ENCODE measurements at regions not wholly inside any gene's neighbourhood (a gene's known extent, or its start where the extent isn't known, plus 50 kb on each side); places are given as distances from the start of the nearest gene placed in this dataset.

GRCh38 chr4:148782284-148782683 is 340.1 kb upstream of the NR3C2 start:
- H3K4me2 ChIP-seq (ENCODE audit: unreplicated experiment), result no peak overlapping the region
- no peaks in the 10 kb centered on the region for H3F3A ChIP-seq (ENCODE audit: insufficient read depth)
- no peaks in the 10 kb centered on the region for H3K9me3 ChIP-seq (ENCODE audit: low read depth)
- no peak overlapping the region for H3K9ac ChIP-seq
- no peak overlapping the region for H3K27ac ChIP-seq
- H4K20me1 ChIP-seq (ENCODE audit: insufficient read depth), result no peaks in the 10 kb centered on the region
- H3K27me3 ChIP-seq (replicated peaks; ENCODE audit: insufficient read depth), result no peaks in the 10 kb centered on the region
- H3K36me3 ChIP-seq (ENCODE audit: low read depth), result no peaks in the 10 kb centered on the region
- TF ChIP-seq EZH2 (IDR thresholded peaks at IDR 0.05; ENCODE audit: insufficient read depth, poor library complexity, severe bottlenecking) (no peak), EZH2phosphoT487 (IDR thresholded peaks at IDR 0.05; ENCODE audit: insufficient read depth, low read depth) (no peak)
- H3K4me1 ChIP-seq (ENCODE audit: insufficient read depth), result no peaks in the 10 kb centered on the region
- WGBS, 2 experiments (ENCODE audit: low coverage in 1 of 2, low lambda C conversion rate in 2 of 2, missing lambda C conversion rate in 2 of 2), result 72 to 74% methylated on average over 4 of the region's 4 CpGs
- DNase-seq, result no peak
- no peak overlapping the region for H3K4me3 ChIP-seq
- no peak overlapping the region for H2AFZ ChIP-seq
- no peaks in the 10 kb centered on the region for H3K9me2 ChIP-seq (ENCODE audit: insufficient read depth)
- no peaks in the 10 kb centered on the region for H3K79me2 ChIP-seq (ENCODE audit: insufficient read depth)
- in situ Hi-C loops (cut with MboI), result no loop called here

GRCh38 chr4:148780426-148781005 is 338.3 kb upstream of the NR3C2 start:
- no peaks in the 10 kb centered on the region for H3K9me2 ChIP-seq (ENCODE audit: insufficient read depth)
- H3K4me2 ChIP-seq (ENCODE audit: unreplicated experiment), result no peak overlapping the region
- no peak for DNase-seq
- H3F3A ChIP-seq (ENCODE audit: insufficient read depth), result no peaks in the 10 kb centered on the region
- H3K27ac ChIP-seq, result no peak overlapping the region
- H3K36me3 ChIP-seq (ENCODE audit: low read depth), result no peaks in the 10 kb centered on the region
- no peaks in the 10 kb centered on the region for H3K9me3 ChIP-seq (ENCODE audit: low read depth)
- no peaks in the 10 kb centered on the region for H3K27me3 ChIP-seq (replicated peaks; ENCODE audit: insufficient read depth)
- no peak for TF ChIP-seq EZH2 (IDR thresholded peaks at IDR 0.05; ENCODE audit: insufficient read depth, poor library complexity, severe bottlenecking)
- no peak for TF ChIP-seq EZH2phosphoT487 (IDR thresholded peaks at IDR 0.05; ENCODE audit: insufficient read depth, low read depth)
- no peaks in the 10 kb centered on the region for H3K4me1 ChIP-seq (ENCODE audit: insufficient read depth)
- in situ Hi-C loops (cut with MboI), result no loop called here
- H3K79me2 ChIP-seq (ENCODE audit: insufficient read depth), result no peaks in the 10 kb centered on the region
- H4K20me1 ChIP-seq (ENCODE audit: insufficient read depth), result no peaks in the 10 kb centered on the region
- 48 to 53% methylated on average over 3 of the region's 3 CpGs for WGBS, 2 experiments (ENCODE audit: low coverage in 1 of 2, low lambda C conversion rate in 2 of 2, missing lambda C conversion rate in 2 of 2)
- H3K9ac ChIP-seq, result no peak overlapping the region
- H3K4me3 ChIP-seq, result no peak overlapping the region
- no peak overlapping the region for H2AFZ ChIP-seq

GRCh38 chr4:148779771-148780170 is 337.6 kb upstream of the NR3C2 start:
- in situ Hi-C loops (cut with MboI), result no loop called here
- Histone ChIP-seq H3K79me2 (ENCODE audit: insufficient read depth) (no peaks in the 10 kb centered on the region), H3K9me2 (ENCODE audit: insufficient read depth) (no peaks in the 10 kb centered on the region), H3K4me2 (ENCODE audit: unreplicated experiment) (no peak overlapping the region), H3K27me3 (replicated peaks; ENCODE audit: insufficient read depth) (no peaks in the 10 kb centered on the region), H3K27ac (no peak overlapping the region), H3K4me3 (no peak overlapping the region), H3F3A (ENCODE audit: insufficient read depth) (no peaks in the 10 kb centered on the region), H3K4me1 (ENCODE audit: insufficient read depth) (no peaks in the 10 kb centered on the region), H4K20me1 (ENCODE audit: insufficient read depth) (no peaks in the 10 kb centered on the region), H3K36me3 (ENCODE audit: low read depth) (no peaks in the 10 kb centered on the region), H3K9ac (no peak overlapping the region), H2AFZ (no peak overlapping the region), H3K9me3 (ENCODE audit: low read depth) (no peaks in the 10 kb centered on the region)
- no peak for TF ChIP-seq EZH2phosphoT487 (IDR thresholded peaks at IDR 0.05; ENCODE audit: insufficient read depth, low read depth)
- no peak for TF ChIP-seq EZH2 (IDR thresholded peaks at IDR 0.05; ENCODE audit: insufficient read depth, poor library complexity, severe bottlenecking)
- no peak for DNase-seq
- WGBS, 2 experiments (ENCODE audit: low coverage in 1 of 2, low lambda C conversion rate in 2 of 2, missing lambda C conversion rate in 2 of 2), result 43 to 53% methylated on average over 4 of the region's 4 CpGs

GRCh38 chr4:148778980-148779675 is 336.9 kb upstream of the NR3C2 start:
- no peak overlapping the region for H3K4me2 ChIP-seq (ENCODE audit: unreplicated experiment)
- no peaks in the 10 kb centered on the region for H3K4me1 ChIP-seq (ENCODE audit: insufficient read depth)
- H3K36me3 ChIP-seq (ENCODE audit: low read depth), result no peaks in the 10 kb centered on the region
- no peak overlapping the region for H3K4me3 ChIP-seq
- H3K27me3 ChIP-seq (replicated peaks; ENCODE audit: insufficient read depth), result no peaks in the 10 kb centered on the region
- H4K20me1 ChIP-seq (ENCODE audit: insufficient read depth), result no peaks in the 10 kb centered on the region
- H3K79me2 ChIP-seq (ENCODE audit: insufficient read depth), result no peaks in the 10 kb centered on the region
- H2AFZ ChIP-seq, result no peak overlapping the region
- no peaks in the 10 kb centered on the region for H3K9me2 ChIP-seq (ENCODE audit: insufficient read depth)
- H3K9ac ChIP-seq, result no peak overlapping the region
- 49 to 56% methylated on average over 5 of the region's 5 CpGs for WGBS, 2 experiments (ENCODE audit: low coverage in 1 of 2, low lambda C conversion rate in 2 of 2, missing lambda C conversion rate in 2 of 2)
- H3F3A ChIP-seq (ENCODE audit: insufficient read depth), result no peaks in the 10 kb centered on the region
- in situ Hi-C loops (cut with MboI), result no loop called here
- no peak for TF ChIP-seq EZH2 (IDR thresholded peaks at IDR 0.05; ENCODE audit: insufficient read depth, poor library complexity, severe bottlenecking)
- no peak for TF ChIP-seq EZH2phosphoT487 (IDR thresholded peaks at IDR 0.05; ENCODE audit: insufficient read depth, low read depth)
- no peak for DNase-seq
- no peak overlapping the region for H3K27ac ChIP-seq
- no peaks in the 10 kb centered on the region for H3K9me3 ChIP-seq (ENCODE audit: low read depth)
